Activated CD8-positive, alpha-beta memory T cell treated with anti-CD3 and anti-CD28 coated beads for 48 hours (primary cell): ENCODE measurements at regions not wholly inside any gene's neighbourhood (a gene's known extent, or its start where the extent isn't known, plus 50 kb on each side); places are given as distances from the start of the nearest gene placed in this dataset.
"Not testable (repeated sequence)": the region's sequence is repeated elsewhere in the genome, so short reads cannot be mapped to it uniquely, and the experiment has no call there.

ENCODE experiments used
- DNase-seq, 3 experiments: peaks; one replicate each; pipeline ENCODE4 v3.0.0-alpha.2; 2020; ENCODE audit warnings: low read depth in 2 of 3, low spot score in 2 of 3

GRCh38 chr5:2111569-2112105 is 228.9 kb upstream of the IRX4 start:
- DNase-seq, result no peak

DNA sequence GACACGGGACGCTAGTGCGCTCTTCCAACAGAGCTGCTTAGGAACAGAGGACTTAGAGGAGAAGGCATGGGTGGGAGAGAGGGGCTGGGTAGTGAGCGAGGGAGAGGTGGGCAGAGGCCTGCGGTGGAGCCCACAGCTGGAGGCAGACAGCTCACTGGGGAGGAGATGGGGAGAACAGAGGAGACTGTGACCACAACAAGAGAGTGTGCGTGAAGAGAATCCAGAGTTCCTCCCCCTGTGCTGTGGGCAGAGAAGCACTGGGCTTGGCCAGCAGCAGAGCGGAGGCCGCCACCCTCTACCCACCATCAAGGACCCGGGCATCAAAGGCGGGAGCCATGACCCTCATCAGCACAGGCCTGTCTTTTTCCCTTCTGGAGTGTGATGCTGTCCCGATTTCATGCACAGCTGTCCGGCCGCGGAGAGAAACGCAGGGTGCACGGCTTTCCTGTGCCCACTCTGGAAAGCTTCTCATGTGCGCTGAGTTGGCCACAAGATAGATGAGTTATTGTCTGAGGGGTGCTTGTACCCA is 228.3 kb upstream of the IRX4 start:
- DNase-seq, result no peak

- no peak for DNase-seq
Measured at GRCh38 chr5:2110137-2110933, 227.6 kb upstream of the IRX4 start.

- no peak for DNase-seq
Measured at GRCh38 chr5:2109566-2109965, 226.8 kb upstream of the IRX4 start.

DNA sequence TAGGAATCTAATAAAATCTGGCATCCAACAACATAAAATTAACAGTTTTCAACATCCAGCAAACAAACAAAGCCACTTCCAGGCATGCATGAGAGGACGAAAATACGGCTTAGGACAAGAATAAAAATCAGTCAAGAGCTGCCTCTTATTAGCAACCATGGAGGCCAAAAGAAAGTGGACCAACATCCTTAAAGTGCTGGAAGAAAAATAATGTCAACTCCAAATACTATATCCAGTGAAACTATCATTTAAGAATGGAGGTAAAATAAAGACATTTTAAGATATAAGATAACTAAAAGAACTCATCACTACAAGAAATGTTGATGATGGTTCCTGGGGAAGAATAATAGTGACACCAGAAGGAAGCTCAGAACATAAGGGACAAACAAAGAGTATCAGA is 224.0 kb upstream of the IRX4 start:
- DNase-seq, result no peak

- DNase-seq, result no peak
Measured at GRCh38 chr5:2105141-2105540, 222.4 kb upstream of the IRX4 start.

DNA sequence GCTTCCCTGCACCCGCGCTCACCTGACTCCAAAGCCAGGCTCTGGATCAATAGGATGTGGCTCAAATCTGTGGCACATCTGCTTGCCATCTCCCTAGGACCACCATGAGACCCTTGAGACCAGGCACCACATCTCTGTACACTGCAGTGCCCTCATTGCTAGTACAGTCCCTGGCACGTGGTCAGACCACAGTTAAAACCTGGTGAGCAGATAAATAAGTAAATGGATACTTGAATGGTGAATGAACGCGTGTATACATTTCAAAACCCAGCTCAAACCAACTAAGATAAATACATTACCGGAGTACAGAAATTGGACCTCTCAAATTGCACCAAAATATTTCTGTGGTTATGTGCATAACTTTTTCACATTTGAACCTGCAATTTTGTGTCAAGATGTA is 221.2 kb upstream of the IRX4 start:
- no peak for DNase-seq

DNA sequence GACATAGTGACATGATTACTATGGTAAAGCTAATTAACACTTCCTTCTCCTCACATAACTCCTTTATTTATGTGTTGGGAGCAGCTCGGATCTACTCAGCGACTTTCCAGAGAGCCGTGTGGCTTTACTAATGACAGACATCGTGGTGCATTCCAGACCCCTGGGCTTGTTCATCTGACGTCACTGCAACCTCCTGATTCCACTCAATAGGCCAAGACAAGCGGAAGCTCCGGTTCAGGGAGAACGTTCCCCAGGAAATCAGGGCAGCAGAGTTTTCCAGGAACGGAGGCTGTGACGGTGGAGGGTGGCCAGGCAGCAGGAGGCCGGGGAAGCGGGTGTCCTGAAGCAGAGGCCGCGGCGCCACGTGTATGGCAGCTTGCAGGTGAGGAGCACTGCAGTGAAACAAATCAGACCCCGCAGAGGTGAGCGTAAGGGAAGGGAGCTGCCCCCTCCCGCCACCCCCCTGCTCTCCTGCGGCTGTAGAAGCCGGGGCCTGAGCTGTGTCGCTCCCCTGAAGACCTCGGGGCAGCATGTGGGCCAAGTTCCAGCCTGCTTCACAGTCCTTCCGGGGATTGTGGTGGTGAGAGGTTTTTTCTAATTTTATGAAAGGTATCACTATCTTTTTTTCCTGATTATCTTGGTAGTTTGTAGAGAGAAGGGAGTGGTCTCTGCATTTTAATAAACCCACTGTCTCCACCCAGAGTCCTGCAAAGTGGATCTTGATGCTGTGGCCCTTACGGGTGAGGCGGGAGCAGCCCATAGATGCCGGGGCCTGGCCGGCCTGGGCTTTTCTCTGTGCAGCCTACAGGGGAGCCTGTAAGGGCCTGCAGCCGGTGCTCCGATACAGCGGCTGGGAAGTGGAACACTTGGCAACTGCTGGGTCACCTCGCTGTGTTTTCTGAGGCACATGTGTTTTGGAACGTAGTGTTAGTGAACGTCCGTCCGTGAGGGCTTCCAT is 220.4 kb upstream of the IRX4 start:
- no peak for DNase-seq

DNA sequence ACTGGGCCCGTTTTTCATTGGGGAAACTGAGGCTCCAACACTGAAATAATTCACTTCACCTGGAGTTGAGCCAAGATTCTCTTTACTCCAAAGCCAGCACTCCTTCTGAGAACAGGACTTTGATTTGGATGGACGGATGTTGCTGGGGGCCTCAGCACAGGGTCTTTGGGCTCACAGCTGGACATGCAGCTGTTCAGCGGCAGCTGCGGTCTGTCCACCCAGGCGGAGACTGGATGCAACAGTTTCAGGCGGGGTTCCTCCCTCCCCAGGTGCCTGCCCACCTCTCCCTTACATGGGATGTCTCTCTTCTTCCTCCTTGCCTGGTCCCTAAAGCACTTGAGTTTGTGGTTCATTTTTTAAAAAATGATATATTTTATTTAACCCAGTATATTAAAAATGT is 219.0 kb upstream of the IRX4 start:
- no peak for DNase-seq

GRCh38 chr5:2096887-2097505 is 214.3 kb upstream of the IRX4 start:
- DNase-seq, result no peak

DNA sequence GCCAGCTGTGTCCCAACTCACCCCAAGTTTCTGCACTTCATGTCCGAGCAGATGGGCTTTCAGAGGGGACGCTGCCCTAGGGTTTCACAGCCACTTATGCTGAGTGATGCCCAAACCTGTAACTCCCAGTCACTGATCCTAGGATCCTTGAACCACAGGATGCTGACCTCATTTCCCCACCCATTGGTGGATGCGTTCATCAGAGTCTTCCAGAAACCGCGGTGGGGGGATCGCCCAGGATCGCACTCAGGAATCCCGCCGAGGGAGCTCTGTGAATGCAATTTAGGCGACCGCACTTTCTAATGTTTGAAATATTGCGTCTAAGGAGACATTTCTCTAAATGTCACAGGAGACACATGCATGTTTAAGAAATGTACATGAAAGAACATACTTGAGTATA is 212.3 kb upstream of the IRX4 start:
- DNase-seq, result no peak

GRCh38 chr5:2094616-2094995 is 211.9 kb upstream of the IRX4 start:
- DNase-seq, result no peak

DNA sequence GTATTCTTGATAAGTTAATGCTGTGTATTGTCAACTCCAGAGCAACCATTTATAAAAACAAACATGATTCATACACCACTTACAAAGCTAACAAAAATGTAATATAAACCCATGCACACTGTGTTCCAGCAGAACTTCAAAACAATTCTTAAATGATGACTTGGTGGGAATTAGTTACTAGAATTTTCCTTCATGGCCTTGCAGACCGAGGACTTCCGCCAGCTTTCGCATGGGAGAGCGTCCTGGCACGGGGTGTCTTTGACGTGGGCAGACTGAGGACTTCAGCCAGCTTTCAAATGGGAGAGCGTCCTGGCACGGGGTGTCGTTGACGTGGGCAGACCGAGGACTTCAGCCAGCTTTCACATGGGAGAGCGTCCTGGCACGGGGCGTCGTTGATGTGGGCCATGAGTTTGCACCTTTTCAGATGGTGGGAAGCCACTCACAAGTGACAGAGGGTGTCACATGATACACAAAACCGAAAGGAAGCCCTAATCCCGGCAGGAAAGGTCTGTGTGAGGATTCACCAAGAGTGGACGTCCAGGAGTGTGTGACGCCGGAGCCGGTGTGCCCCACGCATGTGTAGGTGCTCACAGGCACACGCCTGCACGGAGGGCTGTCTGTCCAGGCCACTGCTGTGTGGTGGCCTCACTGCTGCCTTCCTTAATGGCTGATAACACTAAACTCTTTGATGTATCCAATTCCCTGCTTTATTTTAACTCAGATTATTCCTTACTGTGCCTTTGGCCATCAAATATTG is 211.3 kb upstream of the IRX4 start:
- DNase-seq, result no peak

- no peak for DNase-seq
Measured at GRCh38 chr5:2091921-2092320, 209.2 kb upstream of the IRX4 start.

DNA sequence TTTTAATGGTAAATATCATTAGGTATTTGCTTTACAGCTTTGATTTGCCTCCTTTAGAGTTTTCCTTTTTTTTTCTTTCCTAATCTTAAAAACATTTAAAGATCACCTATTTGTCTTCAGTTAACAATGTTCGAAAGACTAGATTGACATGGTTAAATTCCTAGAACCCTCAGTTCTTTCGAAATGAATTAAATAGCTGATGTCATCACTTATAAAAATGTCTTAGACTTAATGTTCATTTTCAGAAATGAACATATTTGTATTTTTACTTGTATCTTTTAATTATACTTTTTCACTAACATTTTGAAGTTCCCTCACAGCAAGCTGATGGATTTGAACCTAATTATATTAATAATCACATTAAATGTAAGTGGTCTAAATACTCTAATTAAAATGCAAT is 205.3 kb upstream of the IRX4 start:
- no peak for DNase-seq

- no peak for DNase-seq
Measured at GRCh38 chr5:2075365-2075764, 192.6 kb upstream of the IRX4 start.

GRCh38 chr5:2071562-2071961 is 188.8 kb upstream of the IRX4 start:
- no peak for DNase-seq

DNA sequence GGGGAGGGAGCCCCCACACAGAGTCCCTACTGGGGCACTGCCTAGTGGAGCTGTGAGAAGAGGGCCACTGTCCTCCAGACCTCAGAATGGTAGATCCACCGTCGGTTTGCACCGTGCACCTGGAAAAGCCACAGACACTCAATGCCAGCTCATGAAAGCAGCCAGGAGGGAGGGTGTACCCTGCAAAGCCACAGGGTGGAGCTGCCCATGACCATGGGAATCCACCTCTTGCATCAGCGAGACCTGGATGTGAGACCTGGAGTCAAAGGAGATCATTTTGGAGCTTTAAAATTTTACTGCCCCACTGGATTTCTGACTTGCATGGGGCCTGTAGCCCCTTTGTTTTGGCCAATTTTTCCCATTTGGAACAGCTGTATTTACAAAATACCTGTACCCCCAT is 188.1 kb upstream of the IRX4 start:
- DNase-seq, result not testable (repeated sequence)

GRCh38 chr5:2068531-2068930 is 185.8 kb upstream of the IRX4 start:
- DNase-seq, result no peak

DNA sequence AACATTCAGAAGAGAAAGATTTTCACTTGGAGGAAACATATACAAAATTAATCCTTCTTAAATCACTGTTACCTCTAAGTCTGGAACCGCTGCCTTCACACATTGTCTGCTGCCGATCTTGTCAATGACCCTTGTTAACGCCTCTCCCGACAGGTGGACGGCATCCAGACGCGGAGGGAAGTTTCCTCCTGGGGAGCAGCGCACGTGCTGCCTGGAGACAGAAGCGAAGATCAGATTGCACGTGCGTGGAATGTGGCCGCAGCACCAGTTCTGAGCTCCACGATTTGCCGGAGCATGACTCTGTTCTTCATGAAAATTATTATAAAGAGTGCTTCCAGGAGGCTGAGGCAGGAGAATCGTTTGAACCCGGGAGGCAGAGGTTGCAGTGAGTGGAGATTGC is 183.6 kb upstream of the IRX4 start:
- DNase-seq, result no peak

DNA sequence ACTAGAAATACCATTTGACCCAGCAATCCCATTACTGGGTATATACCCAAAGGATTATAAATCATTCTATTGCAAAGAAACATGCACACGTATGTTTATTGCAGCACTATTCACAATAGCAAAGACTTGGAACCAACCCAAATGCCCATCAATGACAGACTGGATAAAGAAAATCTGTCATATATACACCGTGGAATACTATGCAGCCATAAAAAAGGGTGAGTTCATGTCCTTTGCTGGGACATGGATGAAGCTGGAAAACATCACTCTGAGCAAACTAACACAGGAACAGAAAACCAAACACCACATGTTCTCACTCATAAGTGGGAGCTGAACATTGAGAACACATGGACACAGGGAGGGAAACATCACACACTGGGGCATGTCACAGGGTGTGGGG is 180.7 kb upstream of the IRX4 start:
- not testable (repeated sequence) for DNase-seq
